ENCODE measurements at regions not wholly inside any gene's neighbourhood (a gene's known extent, or its start where the extent isn't known, plus 50 kb on each side); places are given as distances from the start of the nearest gene placed in this dataset.

DNA sequence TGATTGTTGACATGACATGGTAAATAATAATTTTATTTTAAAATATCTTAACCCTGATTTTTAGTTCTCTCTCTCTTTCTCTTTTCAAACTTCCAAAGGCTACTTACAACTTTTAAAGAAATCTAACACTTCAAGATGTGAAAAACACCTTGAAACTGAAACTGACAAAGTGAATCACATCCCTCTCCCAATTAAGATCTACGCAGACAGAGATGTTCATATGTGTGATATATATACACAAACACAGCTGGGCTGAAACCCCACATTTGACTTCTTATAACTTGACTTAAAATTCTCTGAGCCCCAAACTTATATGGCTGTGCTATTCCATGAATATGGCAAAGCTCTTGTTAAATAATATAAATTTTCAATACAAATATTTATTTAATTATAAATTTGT lies 261.2 kb upstream of the PTPRD start:
- TF ChIP-seq, protein P1, sequence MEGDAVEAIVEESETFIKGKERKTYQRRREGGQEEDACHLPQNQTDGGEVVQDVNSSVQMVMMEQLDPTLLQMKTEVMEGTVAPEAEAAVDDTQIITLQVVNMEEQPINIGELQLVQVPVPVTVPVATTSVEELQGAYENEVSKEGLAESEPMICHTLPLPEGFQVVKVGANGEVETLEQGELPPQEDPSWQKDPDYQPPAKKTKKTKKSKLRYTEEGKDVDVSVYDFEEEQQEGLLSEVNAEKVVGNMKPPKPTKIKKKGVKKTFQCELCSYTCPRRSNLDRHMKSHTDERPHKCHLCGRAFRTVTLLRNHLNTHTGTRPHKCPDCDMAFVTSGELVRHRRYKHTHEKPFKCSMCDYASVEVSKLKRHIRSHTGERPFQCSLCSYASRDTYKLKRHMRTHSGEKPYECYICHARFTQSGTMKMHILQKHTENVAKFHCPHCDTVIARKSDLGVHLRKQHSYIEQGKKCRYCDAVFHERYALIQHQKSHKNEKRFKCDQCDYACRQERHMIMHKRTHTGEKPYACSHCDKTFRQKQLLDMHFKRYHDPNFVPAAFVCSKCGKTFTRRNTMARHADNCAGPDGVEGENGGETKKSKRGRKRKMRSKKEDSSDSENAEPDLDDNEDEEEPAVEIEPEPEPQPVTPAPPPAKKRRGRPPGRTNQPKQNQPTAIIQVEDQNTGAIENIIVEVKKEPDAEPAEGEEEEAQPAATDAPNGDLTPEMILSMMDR (IDR thresholded peaks at IDR 0.05), result no peak
- TF ChIP-seq POLR2A (IDR thresholded peaks at IDR 0.05), result no peak
